Islet of Langerhans (tissue), 1 donor: ENCODE measurements at regions not wholly inside any gene's neighbourhood (a gene's known extent, or its start where the extent isn't known, plus 50 kb on each side); places are given as distances from the start of the nearest gene placed in this dataset.

Experiments used
- FAIRE-seq: peaks from one replicate; lab custom pipeline; 2011; peaks lifted over from hg19 to GRCh38; lab: Jason Lieb, UNC

- no peak for FAIRE-seq
Measured at GRCh38 chr9:129356871-129357772, 179.1 kb upstream of the IER5L start.

DNA sequence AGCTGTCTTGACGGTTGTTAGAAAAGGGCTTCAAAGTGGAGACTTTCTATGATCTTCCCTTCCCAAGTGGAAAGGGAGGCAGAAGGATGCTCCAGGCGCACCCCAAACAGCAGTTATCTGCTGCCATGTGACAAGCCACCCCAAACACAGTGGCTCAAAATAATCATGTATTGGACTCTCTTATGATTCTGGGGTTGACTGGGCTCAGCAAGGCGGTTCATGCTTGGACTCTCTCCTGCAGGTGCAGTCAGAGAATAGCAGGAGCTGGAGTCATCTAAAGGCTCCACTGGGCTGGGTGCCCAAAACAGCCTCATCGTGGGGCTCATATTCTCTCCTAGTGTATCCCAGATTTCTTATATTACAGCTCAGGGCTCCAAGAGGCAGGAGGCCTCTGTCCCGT lies 177.6 kb upstream of the IER5L start:
- FAIRE-seq = no peak

DNA sequence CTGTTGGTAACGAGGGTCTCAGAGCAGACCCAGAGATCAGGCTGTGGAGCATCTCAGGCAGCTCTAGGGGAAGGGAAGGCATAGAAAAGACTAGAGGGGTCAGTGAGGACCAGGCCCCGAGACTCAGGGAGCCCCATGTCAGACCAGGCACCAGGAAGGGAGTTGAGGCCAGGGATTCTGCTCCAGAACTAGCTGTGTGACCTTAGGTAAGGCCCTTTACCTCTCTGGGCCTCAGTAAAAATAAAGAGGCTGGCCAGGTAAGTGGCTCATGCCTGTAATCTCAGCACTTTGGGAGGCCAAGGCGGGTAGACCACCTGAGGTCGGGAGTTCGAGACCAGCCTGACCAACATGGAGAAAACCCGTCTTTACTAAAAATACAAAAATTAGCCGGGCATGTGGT lies 176.4 kb upstream of the IER5L start:
- no peak for FAIRE-seq

DNA sequence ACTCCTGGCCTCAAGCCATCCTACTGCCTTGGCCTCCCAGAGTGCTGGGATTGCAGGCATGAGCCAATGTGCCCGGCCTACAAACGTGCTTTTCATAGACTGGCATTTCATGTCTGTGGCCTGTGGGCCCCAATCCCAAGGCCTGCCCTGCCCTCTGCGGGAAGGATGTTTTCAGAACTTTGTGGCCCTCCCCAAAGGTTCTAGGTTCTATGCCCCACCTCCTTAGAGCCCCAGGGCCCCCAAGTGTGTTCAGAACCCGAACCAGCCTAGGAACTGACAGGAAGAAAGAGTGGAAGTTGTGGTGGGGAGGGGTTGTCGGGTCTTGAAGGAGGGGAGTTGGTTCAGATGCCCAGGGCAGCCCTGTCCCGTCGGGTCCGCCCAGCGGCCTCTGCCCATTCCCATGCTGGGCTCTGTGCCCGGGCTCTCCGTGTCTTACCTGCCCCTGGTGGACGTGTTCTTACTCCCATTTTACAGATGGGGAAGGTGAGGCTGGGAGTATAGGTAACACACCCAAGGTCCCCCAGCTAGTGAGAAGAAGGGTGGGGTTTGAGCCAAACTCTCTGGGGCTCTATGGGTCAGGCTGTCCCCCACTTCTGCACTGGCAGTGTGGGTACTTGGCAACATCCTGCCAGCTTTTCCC lies 175.8 kb upstream of the IER5L start:
- no peak for FAIRE-seq

DNA sequence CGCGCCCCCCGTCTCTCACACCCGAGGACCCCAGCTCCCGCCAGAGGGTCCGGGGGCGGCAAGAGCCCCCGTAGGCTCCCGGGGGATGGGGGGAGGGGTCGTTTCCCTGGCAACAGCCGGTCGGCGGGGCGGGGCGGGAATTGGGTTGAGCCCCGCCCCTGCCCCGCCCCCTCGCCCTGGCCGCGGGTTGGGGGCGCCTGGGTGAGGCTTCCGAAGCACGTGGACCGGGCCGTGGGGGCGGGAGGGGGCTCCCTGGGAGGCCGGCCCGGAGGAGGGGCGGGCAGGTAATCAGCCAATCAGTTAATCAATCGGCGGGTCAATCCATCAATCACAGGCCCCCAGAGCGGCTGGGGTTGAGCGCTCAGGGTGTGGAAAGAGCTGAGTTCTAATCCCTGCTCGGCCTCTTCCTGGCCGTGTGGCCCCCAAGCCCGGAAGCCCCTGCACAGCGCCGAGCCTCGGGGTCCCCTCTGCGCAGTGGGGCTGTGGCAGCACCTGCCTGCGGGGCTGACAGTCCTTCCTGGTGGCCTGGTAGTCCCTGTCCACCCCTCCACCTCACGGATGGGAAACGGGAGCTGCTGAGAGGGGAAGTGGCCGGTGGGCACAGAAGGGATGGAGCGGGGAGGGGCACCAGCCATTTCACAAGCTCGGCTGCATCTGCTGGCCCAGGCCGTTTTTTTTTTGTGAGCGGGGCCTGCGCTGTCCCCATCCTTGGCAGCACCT lies 174.2 kb upstream of the IER5L start:
- no peak for FAIRE-seq

GRCh38 chr9:129351642-129352145 lies 173.6 kb upstream of the IER5L start:
- no peak for FAIRE-seq

DNA sequence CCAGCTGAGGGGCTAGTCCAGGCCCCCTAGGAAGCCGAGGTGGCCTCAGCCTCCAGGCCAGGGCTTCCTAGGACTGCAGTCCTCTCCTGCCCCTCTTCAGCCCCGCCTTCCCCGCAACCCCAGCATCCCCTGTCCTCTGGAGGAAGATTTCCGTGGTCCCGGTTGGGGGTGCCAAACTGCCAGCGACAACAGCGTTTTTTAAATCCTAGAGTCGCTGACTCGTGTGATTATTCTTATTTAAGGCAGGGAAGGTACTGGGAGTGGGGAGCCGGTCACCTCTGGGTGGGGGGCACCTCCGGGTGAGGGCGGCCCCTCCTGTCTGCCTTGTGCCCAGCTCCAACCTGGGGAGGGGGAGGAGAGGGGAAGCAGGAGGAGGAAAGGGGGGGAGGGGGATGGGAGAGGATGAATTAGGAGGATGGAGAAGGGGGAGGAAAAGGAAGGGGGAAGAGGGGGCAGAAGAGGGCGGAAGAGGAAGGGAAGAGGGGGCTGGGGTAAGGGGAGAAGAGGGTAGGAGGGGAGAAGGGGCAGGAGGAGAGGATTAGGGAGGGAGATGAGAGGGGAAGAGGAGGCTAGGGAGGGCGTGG lies 173.1 kb upstream of the IER5L start:
- FAIRE-seq = no peak

GRCh38 chr9:129350143-129350935 lies 172.3 kb upstream of the IER5L start:
- FAIRE-seq = no peak

DNA sequence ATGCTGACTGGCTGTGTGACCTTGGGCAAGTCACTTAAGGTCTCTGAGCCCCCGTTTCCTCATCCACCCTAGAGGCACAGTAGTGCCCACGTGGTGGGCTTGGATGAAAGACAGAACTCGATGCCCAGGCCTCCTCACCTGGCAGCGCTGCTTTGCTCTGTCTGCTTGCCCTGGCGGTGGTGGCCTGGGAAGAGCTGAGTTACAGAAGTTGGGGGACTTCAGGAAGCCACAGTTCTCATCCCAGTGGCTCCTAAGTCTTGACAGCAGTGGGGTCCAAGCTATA lies 171.5 kb upstream of the IER5L start:
- FAIRE-seq = no peak

GRCh38 chr9:129348890-129349664 lies 171.0 kb upstream of the IER5L start:
- no peak for FAIRE-seq

GRCh38 chr9:129347316-129348120 lies 169.5 kb upstream of the IER5L start:
- FAIRE-seq = no peak

DNA sequence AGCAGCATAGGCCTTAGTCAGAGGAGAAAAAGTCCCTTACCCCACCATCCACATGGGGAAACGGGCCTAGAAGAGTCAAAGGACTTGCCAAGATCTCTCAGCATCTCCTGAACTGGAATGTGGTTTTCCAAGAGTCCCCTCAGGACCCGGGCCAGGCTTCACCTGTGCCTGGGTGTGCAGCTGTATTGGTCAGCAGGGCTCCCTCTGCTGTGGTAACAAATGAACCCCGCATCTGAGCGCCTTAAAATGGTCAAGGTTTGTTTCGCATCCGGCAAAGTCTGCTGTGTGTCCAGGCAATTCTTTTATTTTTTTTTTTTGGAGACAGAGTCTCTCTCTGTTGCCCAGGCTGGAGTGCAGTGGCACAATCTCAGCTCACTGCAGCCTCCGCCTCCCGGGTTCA lies 168.0 kb upstream of the IER5L start:
- no peak for FAIRE-seq

GRCh38 chr9:129344641-129345495 lies 166.8 kb upstream of the IER5L start:
- no peak for FAIRE-seq

- no peak for FAIRE-seq
Measured at GRCh38 chr9:129343424-129344375, 165.6 kb upstream of the IER5L start.

DNA sequence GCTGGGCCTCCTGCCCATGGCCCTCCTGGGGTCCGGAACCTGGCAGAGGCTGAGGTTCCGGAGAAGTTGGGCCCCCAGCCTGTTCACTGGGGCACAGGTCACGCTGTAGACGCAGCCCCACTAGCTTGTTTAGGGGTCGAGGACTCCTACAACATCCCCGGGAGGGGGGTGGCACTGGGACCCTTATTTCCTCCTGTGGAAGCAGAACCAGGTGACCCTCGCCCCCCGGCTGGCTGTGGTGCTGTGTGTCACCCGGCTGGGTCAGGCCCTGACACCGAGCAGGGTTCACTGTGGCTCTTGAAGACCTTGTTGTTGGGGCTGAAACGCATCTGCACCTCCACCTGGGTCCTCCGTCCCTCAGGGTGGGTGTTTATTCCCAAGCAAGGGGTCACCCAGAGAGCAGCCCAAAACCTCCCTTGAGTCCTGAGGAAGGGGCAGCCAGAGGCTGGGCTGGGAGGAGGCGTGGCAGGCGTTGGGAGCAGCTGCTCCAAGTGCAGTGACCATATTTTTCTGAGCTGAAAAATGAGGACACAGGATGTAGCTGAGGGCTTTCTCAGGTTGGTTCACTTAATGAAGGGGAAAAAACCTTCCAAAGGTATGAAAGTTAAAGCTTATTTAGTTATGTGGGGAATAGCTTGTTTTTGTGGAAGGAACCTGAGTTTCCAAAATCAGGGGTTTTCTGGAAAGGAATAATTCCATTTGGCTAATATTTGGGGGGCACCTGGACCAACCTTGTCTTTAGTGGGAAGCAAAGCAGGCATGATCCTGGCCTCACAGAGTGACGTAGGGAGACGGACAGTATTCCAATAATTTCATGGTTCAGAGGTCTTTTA lies 164.7 kb upstream of the IER5L start:
- FAIRE-seq = no peak

DNA sequence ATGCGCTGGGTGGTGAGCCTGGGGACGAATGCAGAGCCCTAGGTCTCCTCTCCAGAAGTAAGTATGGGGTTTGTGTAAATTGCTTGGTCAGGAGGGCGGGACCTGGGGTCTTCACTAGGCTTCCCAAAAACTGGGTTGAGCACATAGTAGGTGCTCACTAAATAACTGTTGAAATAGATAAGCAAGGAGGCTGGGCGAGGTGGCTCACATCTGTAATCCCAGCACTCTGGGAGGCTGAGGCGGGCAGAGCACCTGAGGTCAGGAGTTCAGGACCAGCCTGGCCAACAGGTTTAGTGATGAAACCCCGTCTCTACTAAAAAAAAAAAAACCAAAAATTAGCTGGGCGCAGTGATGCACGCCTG lies 163.9 kb upstream of the IER5L start:
- FAIRE-seq = no peak
